ENCODE measurements at regions not wholly inside any gene's neighbourhood (a gene's known extent, or its start where the extent isn't known, plus 50 kb on each side); places are given as distances from the start of the nearest gene placed in this dataset.

GRCh38 chr3:139248593-139249255 is 95.1 kb upstream of the MRPS22 start:
- TF ChIP-seq GATA2 (IDR thresholded peaks at IDR 0.05; ENCODE audit: low read depth, low read length) = no peak
- TF ChIP-seq GATA3 (IDR thresholded peaks at IDR 0.05; ENCODE audit: low read depth, low read length) = no peak

Measured in SH-SY5Y (cell line).